DND-41 (cell line): ENCODE measurements at regions not wholly inside any gene's neighbourhood (a gene's known extent, or its start where the extent isn't known, plus 50 kb on each side); places are given as distances from the start of the nearest gene placed in this dataset.
"Not testable (repeated sequence)": the region's sequence is repeated elsewhere in the genome, so short reads cannot be mapped to it uniquely, and the experiment has no call there.

ENCODE experiments used
- ATAC-seq: fragments of 200-7000 bp; cut with Tn5 transposase; 3 replicates; pipeline ENCODE4 v1.9.1; 2021; ENCODE audit warnings: low read depth; ENCODE audit not compliant: insufficient read depth
- DNase-seq: peaks from one replicate; pipeline ENCODE4 v3.0.0-alpha.2; 2020
- H2AFZ ChIP-seq: 2 replicates; pipeline ENCODE4 v1.6.0; 2012; ENCODE audit warnings: low read depth, low read length
- H3K27ac ChIP-seq: 2 replicates; pipeline ENCODE4 v1.5.1; 2012; ENCODE audit warnings: low read length, inconsistent platforms
- H3K27me3 ChIP-seq: fragments of 200-600 bp; sonication (generic); 2 replicates; pipeline ENCODE4 v1.6.0; 2012; ENCODE audit warnings: low read length, mild to moderate bottlenecking, inconsistent platforms; ENCODE audit not compliant: insufficient read depth, poor library complexity
- H3K36me3 ChIP-seq: 2 replicates; pipeline ENCODE4 v1.5.1; 2012; ENCODE audit warnings: low read length, inconsistent platforms; ENCODE audit not compliant: insufficient read depth
- H3K4me1 ChIP-seq: 2 replicates; pipeline ENCODE4 v1.5.1; 2012; ENCODE audit warnings: mild to moderate bottlenecking, low read length; ENCODE audit not compliant: insufficient read depth
- H3K4me2 ChIP-seq: 2 replicates; pipeline ENCODE4 v1.6.0; 2012; ENCODE audit warnings: mild to moderate bottlenecking, moderate library complexity, low read length, inconsistent platforms; ENCODE audit not compliant: insufficient read depth
- H3K4me3 ChIP-seq, 2 experiments: fragments of 200-600 bp in 1 of 2; shearing (Covaris generic) in 1 of 2; 2 replicates each; pipeline ENCODE4 v1.5.1; 2012 to 2016; ENCODE audit warnings: inconsistent platforms in 2 of 2, low read length in 2 of 2, mild to moderate bottlenecking in 2 of 2, low read depth in 1 of 2, moderate library complexity in 1 of 2
- H3K79me2 ChIP-seq: 2 replicates; pipeline ENCODE4 v1.6.0; 2012; ENCODE audit warnings: low read length, inconsistent platforms; ENCODE audit not compliant: insufficient read depth
- H3K9ac ChIP-seq: 2 replicates; pipeline ENCODE4 v1.6.0; 2012; ENCODE audit warnings: low read depth, mild to moderate bottlenecking, inconsistent platforms, low read length, moderate library complexity
- H3K9me3 ChIP-seq: 2 replicates; pipeline ENCODE4 v1.5.1; 2012; ENCODE audit warnings: low read length, moderate library complexity, mild to moderate bottlenecking, inconsistent platforms; ENCODE audit not compliant: insufficient read depth, severe bottlenecking
- H4K20me1 ChIP-seq: 2 replicates; pipeline ENCODE4 v1.6.0; 2012; ENCODE audit warnings: low read length; ENCODE audit not compliant: insufficient read depth
- TF ChIP-seq, protein P1 (sequence below): IDR thresholded peaks from 2 replicates; pipeline ENCODE4 v1.5.1; 2012; ENCODE audit warnings: borderline replicate concordance, low read length, moderate library complexity, mild to moderate bottlenecking; ENCODE audit not compliant: poor library complexity, severe bottlenecking; ENCODE audit errors: extremely low read depth

- DNase-seq, ATAC-seq, H3K9me3 ChIP-seq, H3K9ac ChIP-seq, H3K4me3 ChIP-seq, H3K27ac ChIP-seq, H3K79me2 ChIP-seq, H4K20me1 ChIP-seq, H3K4me1 ChIP-seq, H2AFZ ChIP-seq, H3K27me3 ChIP-seq, H3K36me3 ChIP-seq, H3K4me2 ChIP-seq: not testable (repeated sequence)
Measured at GRCh38 chr4:4092159-4092558, 134.6 kb downstream of the OTOP1 start.

GRCh38 chr4:4099610-4100009, 127.1 kb downstream of the OTOP1 start:
- not testable (repeated sequence) for DNase-seq, H3K9ac ChIP-seq, H3K79me2 ChIP-seq, H4K20me1 ChIP-seq, H3K4me2 ChIP-seq, H3K4me3 ChIP-seq, ATAC-seq, H3K4me1 ChIP-seq, H3K27me3 ChIP-seq, H2AFZ ChIP-seq, H3K9me3 ChIP-seq, H3K36me3 ChIP-seq, H3K27ac ChIP-seq

DNA sequence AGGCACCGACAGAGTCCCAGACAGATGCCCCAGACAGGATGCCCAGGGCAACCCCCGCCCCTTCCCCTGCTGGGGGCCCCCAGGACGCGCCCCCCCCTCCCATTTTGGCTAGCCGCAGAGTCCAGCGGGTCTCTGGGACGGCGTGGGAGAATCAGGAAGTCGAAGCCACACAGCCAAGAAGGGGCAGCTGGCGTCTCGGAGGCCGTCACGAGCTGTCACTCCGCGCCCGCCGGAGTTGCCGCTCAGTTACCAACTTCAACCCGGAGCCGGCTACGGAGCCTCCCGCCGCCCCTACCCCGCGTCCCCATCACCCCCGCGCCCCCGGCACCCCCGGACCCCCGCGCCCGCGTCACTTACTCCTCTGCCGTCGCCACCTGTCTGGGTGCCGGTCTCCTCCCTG, 119.8 kb downstream of the OTOP1 start:
- not testable (repeated sequence) for DNase-seq, H3K9ac ChIP-seq, H4K20me1 ChIP-seq, H3K4me2 ChIP-seq, H3K79me2 ChIP-seq, H3K4me1 ChIP-seq, H3K27me3 ChIP-seq, ATAC-seq, H3K36me3 ChIP-seq, H3K27ac ChIP-seq, H3K9me3 ChIP-seq, H3K4me3 ChIP-seq, H2AFZ ChIP-seq

GRCh38 chr4:4107411-4108107, 119.2 kb downstream of the OTOP1 start:
- H3K36me3 ChIP-seq, H3K9ac ChIP-seq, H3K4me1 ChIP-seq, H3K27ac ChIP-seq, H4K20me1 ChIP-seq, H3K79me2 ChIP-seq, H3K27me3 ChIP-seq, H3K9me3 ChIP-seq: not testable (repeated sequence)
- DNase-seq (peak; percentile 49), ATAC-seq (peak; percentile 73)
- H2AFZ ChIP-seq = peak overlapping the region; percentile 60
- peak overlapping the region; percentile 68 for H3K4me2 ChIP-seq
- H3K4me3 ChIP-seq = peak overlapping the region in 1 of 2 experiments; percentile 51; a peak in 2 of 4 replicates
- TF ChIP-seq, protein P1, sequence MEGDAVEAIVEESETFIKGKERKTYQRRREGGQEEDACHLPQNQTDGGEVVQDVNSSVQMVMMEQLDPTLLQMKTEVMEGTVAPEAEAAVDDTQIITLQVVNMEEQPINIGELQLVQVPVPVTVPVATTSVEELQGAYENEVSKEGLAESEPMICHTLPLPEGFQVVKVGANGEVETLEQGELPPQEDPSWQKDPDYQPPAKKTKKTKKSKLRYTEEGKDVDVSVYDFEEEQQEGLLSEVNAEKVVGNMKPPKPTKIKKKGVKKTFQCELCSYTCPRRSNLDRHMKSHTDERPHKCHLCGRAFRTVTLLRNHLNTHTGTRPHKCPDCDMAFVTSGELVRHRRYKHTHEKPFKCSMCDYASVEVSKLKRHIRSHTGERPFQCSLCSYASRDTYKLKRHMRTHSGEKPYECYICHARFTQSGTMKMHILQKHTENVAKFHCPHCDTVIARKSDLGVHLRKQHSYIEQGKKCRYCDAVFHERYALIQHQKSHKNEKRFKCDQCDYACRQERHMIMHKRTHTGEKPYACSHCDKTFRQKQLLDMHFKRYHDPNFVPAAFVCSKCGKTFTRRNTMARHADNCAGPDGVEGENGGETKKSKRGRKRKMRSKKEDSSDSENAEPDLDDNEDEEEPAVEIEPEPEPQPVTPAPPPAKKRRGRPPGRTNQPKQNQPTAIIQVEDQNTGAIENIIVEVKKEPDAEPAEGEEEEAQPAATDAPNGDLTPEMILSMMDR = peak; percentile 63

GRCh38 chr4:4115381-4115780, 111.3 kb downstream of the OTOP1 start:
- not testable (repeated sequence) for H3K36me3 ChIP-seq, DNase-seq, H3K4me2 ChIP-seq, H3K4me1 ChIP-seq, H2AFZ ChIP-seq, H3K9me3 ChIP-seq, H4K20me1 ChIP-seq, ATAC-seq, H3K4me3 ChIP-seq, H3K9ac ChIP-seq, H3K79me2 ChIP-seq, H3K27me3 ChIP-seq, H3K27ac ChIP-seq

GRCh38 chr4:4116901-4117300, 109.8 kb downstream of the OTOP1 start:
- not testable (repeated sequence) for DNase-seq

DNA sequence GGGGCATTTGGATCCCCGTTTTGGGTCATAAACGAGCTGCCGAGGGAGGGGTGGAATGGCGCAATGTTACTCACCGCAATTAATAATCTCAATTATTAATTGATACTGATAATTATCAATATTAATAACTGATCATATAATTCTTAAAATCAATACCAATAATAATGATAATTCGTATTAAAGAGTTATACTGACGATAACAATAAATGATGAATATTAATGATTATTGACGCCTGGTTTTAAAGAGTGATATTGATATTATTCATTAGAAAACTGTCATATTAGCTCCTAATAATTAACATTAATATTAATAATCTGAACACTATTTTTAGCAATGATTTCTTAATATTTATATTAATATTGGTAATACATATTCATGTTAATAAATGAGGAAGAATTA, 92.4 kb downstream of the OTOP1 start:
- DNase-seq, H3K4me2 ChIP-seq, H3K9ac ChIP-seq, H3K36me3 ChIP-seq, ATAC-seq, H3K27me3 ChIP-seq, H3K4me3 ChIP-seq, H2AFZ ChIP-seq, H3K27ac ChIP-seq, H3K79me2 ChIP-seq, H3K9me3 ChIP-seq, H3K4me1 ChIP-seq, H4K20me1 ChIP-seq: not testable (repeated sequence)

More at GRCh38 chr4:4116901-4117300, 109.8 kb downstream of the OTOP1 start:
- not testable (repeated sequence) for H3K79me2 ChIP-seq, H4K20me1 ChIP-seq, H3K4me1 ChIP-seq, H3K36me3 ChIP-seq, H3K4me3 ChIP-seq, ATAC-seq, H3K4me2 ChIP-seq, H2AFZ ChIP-seq, H3K9me3 ChIP-seq, H3K27ac ChIP-seq, H3K9ac ChIP-seq, H3K27me3 ChIP-seq
